K562 (cell line): ENCODE measurements at regions not wholly inside any gene's neighbourhood (a gene's known extent, or its start where the extent isn't known, plus 50 kb on each side); places are given as distances from the start of the nearest gene placed in this dataset.
A peak's percentile ranks its signal among the peaks of the same experiment; 100 is the strongest.

Experiments used
- ATAC-seq: fragments of 200-7000 bp; cut with Tn5 transposase; 3 replicates; pipeline ENCODE4 v1.9.1; 2020; ENCODE audit warnings: moderate library complexity
- BruUV-seq: library from RNA; stranded (reverse); fragments of 400-500 nt; replicated peaks from 2 replicates; lab custom pipeline; 2021; lab: Mats Ljungman, UMichigan
- CTCF ChIA-PET: fragments of 300-600 bp; formaldehyde crosslinking; extraction: SDS; loops from one replicate; lab custom pipeline; 2021; ENCODE audit warnings: low intra/inter-chr PET ratio; lab: Yijun Ruan, JAX
- POLR2A ChIA-PET: fragments of 300-600, 350-650 bp; sonication (Branson Sonifier 250); formaldehyde crosslinking; extraction: SDS; loops from one replicate; lab custom pipeline; 2021; ENCODE audit warnings: antibody characterized with exemption, inconsistent platforms; lab: Yijun Ruan, JAX
- DNase-seq, 4 experiments: peaks; one replicate each; pipeline versions ENCODE4 v3.0.0 to v3.0.0-alpha.2; 2011 to 2018; ENCODE audit warnings: low spot score in 3 of 4, mixed read lengths in 3 of 4; ENCODE audit errors: extremely low read depth in 1 of 4
- FAIRE-seq: peaks from 2 replicates; lab custom pipeline; 2011; peaks lifted over from hg19 to GRCh38; lab: Jason Lieb, UNC
- H2AFZ ChIP-seq: 2 replicates; pipeline ENCODE4 v1.6.0; 2011; ENCODE audit warnings: low read depth, low read length, control low read depth, inconsistent platforms
- H3K27ac ChIP-seq: fragments of 200-600 bp; 3 replicates; pipeline ENCODE4 v1.8.0; 2011; ENCODE audit warnings: low read depth, mild to moderate bottlenecking, control low read depth, inconsistent platforms, low read length, moderate library complexity, mixed read lengths; ENCODE audit errors: extremely low read depth
- H3K27me3 ChIP-seq, 2 experiments: fragments of 300-600 bp in 1 of 2; 2 replicates in 1 of 2; 3 replicates in 1 of 2; pipeline versions ENCODE4 v1.6.0 to v1.8.0; 2011; ENCODE audit warnings: inconsistent platforms in 2 of 2, low read length in 2 of 2, mild to moderate bottlenecking in 1 of 2, mixed read lengths in 1 of 2, moderate library complexity in 1 of 2; ENCODE audit not compliant: control insufficient read depth in 2 of 2, insufficient read depth in 2 of 2
- H3K36me3 ChIP-seq: fragments of 300-600 bp; 3 replicates; pipeline ENCODE4 v1.8.0; 2011; ENCODE audit warnings: mild to moderate bottlenecking, low read length, inconsistent platforms; ENCODE audit not compliant: control insufficient read depth, insufficient read depth
- H3K4me1 ChIP-seq, 2 experiments: fragments of 200-600 bp in 1 of 2; replicated peaks in 1 of 2; 2 replicates in 1 of 2; 3 replicates in 1 of 2; pipeline versions ENCODE4 v1.5.1 to v1.8.0; 2011; ENCODE audit warnings: inconsistent platforms in 2 of 2, low read length in 2 of 2, mild to moderate bottlenecking in 1 of 2, mixed read lengths in 1 of 2, moderate library complexity in 1 of 2; ENCODE audit not compliant: control insufficient read depth in 2 of 2, insufficient read depth in 2 of 2
- H3K4me2 ChIP-seq: 2 replicates; pipeline ENCODE4 v1.6.1; 2011; ENCODE audit warnings: low read length, control low read depth, inconsistent platforms, mixed read lengths; ENCODE audit not compliant: insufficient read depth
- H3K4me3 ChIP-seq: fragments of 200-600 bp; sonication (generic), shearing (Covaris generic); 2 replicates; pipeline ENCODE4 v1.5.1; 2016; ENCODE audit warnings: control low read depth, inconsistent platforms
- H3K79me2 ChIP-seq: fragments of 200-600 bp; 3 replicates; pipeline ENCODE4 v1.8.0; 2011; ENCODE audit warnings: low read length, inconsistent platforms; ENCODE audit not compliant: control insufficient read depth, insufficient read depth
- H3K9ac ChIP-seq, 2 experiments: 2 replicates each; pipeline versions ENCODE4 v1.6.0 to v1.6.1; 2011; ENCODE audit warnings: low read depth in 2 of 2, low read length in 2 of 2, control low read depth in 1 of 2, inconsistent platforms in 1 of 2, mild to moderate bottlenecking in 1 of 2, mixed read lengths in 1 of 2; ENCODE audit not compliant: insufficient read depth in 1 of 2
- H3K9me1 ChIP-seq: one replicate; pipeline ENCODE4 v1.6.0; 2011; ENCODE audit warnings: inconsistent platforms, mild to moderate bottlenecking, low read length, moderate library complexity; ENCODE audit not compliant: control insufficient read depth, insufficient read depth
- H3K9me3 ChIP-seq: replicated peaks from 2 replicates; pipeline ENCODE4 v1.5.1; 2011; ENCODE audit warnings: low read depth, low read length, inconsistent platforms; ENCODE audit not compliant: control insufficient read depth, insufficient read depth
- H4K20me1 ChIP-seq: replicated peaks from 2 replicates; pipeline ENCODE4 v1.6.1; 2011; ENCODE audit warnings: low read length, inconsistent platforms, mixed read lengths; ENCODE audit not compliant: control insufficient read depth, insufficient read depth
- CBFA2T3 ChIP-seq: fragments of 450-650 bp; IDR thresholded peaks from 2 replicates; pipeline ENCODE4 v1.6.1; 2017
- CHD2 ChIP-seq: IDR thresholded peaks from 2 replicates; pipeline ENCODE4 v1.6.1; 2011; ENCODE audit warnings: low read depth, low read length
- DMBX1 ChIP-seq: fragments of 250-450 bp; sonication (Bioruptor Pico); IDR thresholded peaks from 2 replicates; pipeline ENCODE4 v1.8.0; 2022; ENCODE audit warnings: inconsistent platforms, mild to moderate bottlenecking, moderate library complexity, borderline replicate concordance
- GTF3C2 ChIP-seq: IDR thresholded peaks from 3 replicates; pipeline ENCODE4 v1.6.1; 2011; ENCODE audit warnings: borderline replicate concordance, mild to moderate bottlenecking, moderate library complexity; ENCODE audit not compliant: insufficient read length; ENCODE audit errors: extremely low read depth
- HDAC8 ChIP-seq: fragments of 450-650 bp; IDR thresholded peaks from 2 replicates; pipeline ENCODE4 v1.6.1; 2016; ENCODE audit warnings: mild to moderate bottlenecking, missing genetic modification characterization, moderate library complexity, missing compliant biosample characterization
- HMBOX1 ChIP-seq: sonication (generic); IDR thresholded peaks from 2 replicates; pipeline ENCODE4 v1.6.1; 2016
- IFI16 ChIP-seq: fragments of 250-450 bp; sonication (Bioruptor Pico); IDR thresholded peaks from 2 replicates; pipeline ENCODE4 v2.1.2; 2022; ENCODE audit warnings: mild to moderate bottlenecking, inconsistent platforms
- KHSRP ChIP-seq: fragments of 450-650 bp; IDR thresholded peaks from 2 replicates; pipeline ENCODE4 v1.6.1; 2017
- NCOA1 ChIP-seq: fragments of 450-650 bp; IDR thresholded peaks from 2 replicates; pipeline ENCODE4 v1.6.1; 2016; ENCODE audit warnings: low read depth
- RFX1 ChIP-seq: fragments of 450-650 bp; IDR thresholded peaks from 2 replicates; pipeline ENCODE4 v1.6.1; 2016; ENCODE audit warnings: mild to moderate bottlenecking, moderate library complexity
- SIN3B ChIP-seq: fragments of 450-650 bp; IDR thresholded peaks from 2 replicates; pipeline ENCODE4 v1.6.1; 2017; ENCODE audit warnings: low read depth, mild to moderate bottlenecking, moderate library complexity
- STAG1 ChIP-seq: sonication (generic); formaldehyde crosslinking; IDR thresholded peaks from 2 replicates; pipeline ENCODE4 v1.5.0; 2020; ENCODE audit warnings: missing genetic modification reagents, borderline replicate concordance
- TAF15 ChIP-seq: fragments of 200-400 bp; formaldehyde crosslinking; IDR thresholded peaks from 2 replicates; pipeline ENCODE4 v1.6.1; 2017; ENCODE audit warnings: mild to moderate bottlenecking, low read depth, low read length, moderate library complexity
- TFAM ChIP-seq: fragments of 250-450 bp; sonication (Bioruptor Pico); conservative IDR thresholded peaks from 2 replicates; pipeline ENCODE4 v1.5.0; 2021; ENCODE audit warnings: mild to moderate bottlenecking, moderate library complexity
- ZNF224 ChIP-seq: sonication (generic); formaldehyde crosslinking; IDR thresholded peaks from 2 replicates; pipeline ENCODE4 v1.8.0; 2022; ENCODE audit warnings: mild to moderate bottlenecking, missing genetic modification reagents
- ZNF24 ChIP-seq: fragments of 450-650 bp; IDR thresholded peaks from 2 replicates; pipeline ENCODE4 v1.6.1; 2016
- WGBS: fragments of 100-300 bp; shearing (Covaris generic); methylation state at CpG from one replicate; pipeline ENCODE4 v1.1.6; 2016; ENCODE audit warnings: low coverage, mixed read lengths; ENCODE audit not compliant: insufficient coverage; ENCODE audit errors: missing lambda C conversion rate; 5-methylcytosine and 5-hydroxymethylcytosine counted together
- in situ Hi-C: fragments of 300-500 bp; cut with MboI; formaldehyde crosslinking; loops from 4 replicates; pipeline ENCODE4 v1.15.0; 2018; ENCODE audit warnings: inconsistent platforms, mixed read lengths
- intact Hi-C: fragments of 100-400 bp; cut with micrococcal nuclease; formaldehyde crosslinking; loops from 2 replicates; pipeline ENCODE4 v1.14.2; 2022

GRCh38 chr10:9926003-9926402, 1091.7 kb upstream of the CELF2 start:
- TF ChIP-seq SIN3B (no peak), DMBX1 (no peak), RFX1 (no peak), NCOA1 (no peak), ZNF24 (peak; percentile 93)
- TF ChIP-seq, all 486 proteins: peak for 1
- CTCF ChIA-PET, result no interaction called here
- Histone ChIP-seq H2AFZ (no peak overlapping the region), H3K9ac (no peak overlapping the region), H3K36me3 (no peaks in the 10 kb centered on the region), H3K4me2 (no peak overlapping the region), H3K79me2 (no peaks in the 10 kb centered on the region), H4K20me1 (no peaks in the 10 kb centered on the region), H3K27ac (no peak overlapping the region), H3K27me3 (no peaks in the 10 kb centered on the region), H3K4me3 (no peak overlapping the region), H3K9me1 (no peaks in the 10 kb centered on the region), H3K9me3 (no peaks in the 10 kb centered on the region), H3K4me1 (no peaks in the 10 kb centered on the region)
- POLR2A ChIA-PET, result no interaction called here
- FAIRE-seq (no peak), DNase-seq (no peak), ATAC-seq (no peak)
- in situ Hi-C loops, result no loop called here
- intact Hi-C loops, result no loop called here
- WGBS, result 2% methylated on average over 3 of the region's 3 CpGs
- BruUV-seq, result no TSS peak

DNA sequence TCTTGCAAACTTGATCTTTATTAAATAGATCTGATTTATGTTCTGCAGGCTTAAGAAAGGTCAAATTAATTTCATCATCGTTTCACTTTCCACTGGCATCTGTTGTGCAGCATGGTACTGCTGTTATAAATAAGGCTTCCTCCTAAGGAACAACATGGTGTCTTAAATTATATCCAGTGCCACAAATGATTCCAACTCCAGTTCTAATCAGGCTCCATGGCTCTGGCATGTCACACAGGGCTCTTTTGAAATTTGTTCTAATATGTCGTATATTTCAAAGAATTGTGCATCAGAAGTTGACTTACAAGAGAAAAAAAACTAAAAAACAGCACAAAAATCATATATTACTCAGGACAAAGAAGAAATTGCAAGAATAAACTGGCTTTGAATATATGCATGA, 1090.8 kb upstream of the CELF2 start:
- intact Hi-C loops, result no loop called here
- Histone ChIP-seq H3K9ac (no peak overlapping the region), H3K9me3 (no peaks in the 10 kb centered on the region), H3K4me1 (no peaks in the 10 kb centered on the region), H3K27ac (no peak overlapping the region), H3K27me3 (no peaks in the 10 kb centered on the region), H2AFZ (no peak overlapping the region), H3K36me3 (no peaks in the 10 kb centered on the region), H3K9me1 (no peaks in the 10 kb centered on the region), H3K4me3 (no peak overlapping the region), H4K20me1 (no peaks in the 10 kb centered on the region), H3K4me2 (no peak overlapping the region), H3K79me2 (no peaks in the 10 kb centered on the region)
- in situ Hi-C loops, result no loop called here
- DNase-seq (no peak), FAIRE-seq (no peak), ATAC-seq (no peak)
- POLR2A ChIA-PET, result no interaction called here
- CTCF ChIA-PET, result no interaction called here
- BruUV-seq, result no TSS peak
- 0% methylated on average over 2 of the region's 2 CpGs for WGBS
- TF ChIP-seq TFAM (no peak), STAG1 (CRISPR knock-in tag) (no peak), TAF15 (no peak), HMBOX1 (no peak), IFI16 (no peak), CBFA2T3 (no peak), HDAC8 (no peak), GTF3C2 (no peak), CHD2 (no peak), KHSRP (no peak), ZNF224 (CRISPR knock-in tag) (no peak)
